ENCODE measurements at regions not wholly inside any gene's neighbourhood (a gene's known extent, or its start where the extent isn't known, plus 50 kb on each side); places are given as distances from the start of the nearest gene placed in this dataset.
A peak's percentile ranks its signal among the peaks of the same experiment; 100 is the strongest.
"Not testable (repeated sequence)": the region's sequence is repeated elsewhere in the genome, so short reads cannot be mapped to it uniquely, and the experiment has no call there.

DNA sequence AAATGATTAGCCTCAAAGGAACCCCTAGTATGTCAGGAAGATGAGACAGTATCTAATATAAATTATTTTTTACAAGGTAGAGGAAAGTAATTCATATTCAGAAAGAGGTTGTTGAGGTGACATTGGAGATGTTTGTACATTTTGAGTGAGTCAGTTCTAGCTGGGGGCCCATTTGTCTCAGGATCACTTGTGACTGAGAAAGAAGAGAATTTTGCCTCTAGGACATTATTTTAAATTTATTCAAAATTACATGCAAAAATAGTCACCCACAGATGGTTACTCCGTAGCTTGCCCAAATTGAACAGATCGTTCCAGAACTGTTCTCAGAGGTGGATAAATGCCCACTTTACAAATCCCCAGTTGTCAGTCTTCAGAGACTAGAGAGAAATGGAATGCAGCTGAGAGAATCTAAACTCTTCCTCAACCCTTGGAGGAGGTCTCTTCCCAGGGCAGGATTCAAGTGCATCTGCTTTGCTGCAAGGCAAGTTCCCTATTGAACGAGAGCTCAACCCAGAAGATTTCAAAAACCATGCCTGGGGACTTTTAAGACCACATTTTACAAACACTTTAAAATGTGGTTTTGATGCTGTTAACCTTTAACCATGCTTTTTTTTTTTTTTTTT lies 987.8 kb upstream of the ADAMTS5 start:
- no peak overlapping the region for H2BK120ac ChIP-seq (ENCODE audit: low read depth, low read length)
- no peak overlapping the region for H3K9ac ChIP-seq (ENCODE audit: low read length)
- no peak overlapping the region for H2AFZ ChIP-seq (ENCODE audit: low read depth, low read length)
- H3K4me3 ChIP-seq (ENCODE audit: insufficient read depth in 1 of 2, low read depth in 1 of 2, low read length in 2 of 2) = no peak overlapping the region
- peak overlapping the region; percentile 49 for H3K27ac ChIP-seq (ENCODE audit: low read length, poor library complexity, severe bottlenecking)
- no peaks in the 10 kb centered on the region for H3K36me3 ChIP-seq (ENCODE audit: control insufficient read depth in 1 of 2, insufficient read depth in 2 of 2, low read depth in 1 of 2, low read length in 2 of 2)
- no peak overlapping the region for H3K14ac ChIP-seq (ENCODE audit: low read length in 2 of 2)
- H3K4me2 ChIP-seq (ENCODE audit: low read length, poor library complexity, severe bottlenecking) = no peak overlapping the region
- H2BK15ac ChIP-seq (ENCODE audit: low read depth, poor library complexity, severe bottlenecking) = no peak overlapping the region
- peaks cover 3% of the 10 kb centered on the region for H3K4me1 ChIP-seq (ENCODE audit: control insufficient read depth, insufficient read depth, low read depth, low read length)
- no peak overlapping the region for H4K8ac ChIP-seq (ENCODE audit: low read length)
- WGBS = 45% methylated on average over 3 of the region's 3 CpGs
- H3K18ac ChIP-seq (ENCODE audit: low read depth in 1 of 2, low read length in 2 of 2) = no peak overlapping the region
- H2AK5ac ChIP-seq (ENCODE audit: low read length, severe bottlenecking) = no peak overlapping the region
- no peak overlapping the region for H3K23ac ChIP-seq (ENCODE audit: low read length in 2 of 2)
- no peak overlapping the region for H3K4ac ChIP-seq (ENCODE audit: low read depth in 1 of 2, low read length in 2 of 2)
- peak; percentile 94 for DNase-seq
- H2BK5ac ChIP-seq (ENCODE audit: low read depth, low read length, poor library complexity, severe bottlenecking) = no peak overlapping the region
- H3K9me3 ChIP-seq (ENCODE audit: control insufficient read depth, low read length) = no peaks in the 10 kb centered on the region
- H4K91ac ChIP-seq (ENCODE audit: low read length) = no peak overlapping the region
- H3K79me1 ChIP-seq (replicated peaks; ENCODE audit: low read length, poor library complexity, severe bottlenecking) = no peaks in the 10 kb centered on the region
- H2BK12ac ChIP-seq (ENCODE audit: low read length in 2 of 2) = no peak overlapping the region
- no peaks in the 10 kb centered on the region for H3K27me3 ChIP-seq (ENCODE audit: control insufficient read depth in 1 of 2, insufficient read depth in 1 of 2, low read length in 2 of 2)

DNA sequence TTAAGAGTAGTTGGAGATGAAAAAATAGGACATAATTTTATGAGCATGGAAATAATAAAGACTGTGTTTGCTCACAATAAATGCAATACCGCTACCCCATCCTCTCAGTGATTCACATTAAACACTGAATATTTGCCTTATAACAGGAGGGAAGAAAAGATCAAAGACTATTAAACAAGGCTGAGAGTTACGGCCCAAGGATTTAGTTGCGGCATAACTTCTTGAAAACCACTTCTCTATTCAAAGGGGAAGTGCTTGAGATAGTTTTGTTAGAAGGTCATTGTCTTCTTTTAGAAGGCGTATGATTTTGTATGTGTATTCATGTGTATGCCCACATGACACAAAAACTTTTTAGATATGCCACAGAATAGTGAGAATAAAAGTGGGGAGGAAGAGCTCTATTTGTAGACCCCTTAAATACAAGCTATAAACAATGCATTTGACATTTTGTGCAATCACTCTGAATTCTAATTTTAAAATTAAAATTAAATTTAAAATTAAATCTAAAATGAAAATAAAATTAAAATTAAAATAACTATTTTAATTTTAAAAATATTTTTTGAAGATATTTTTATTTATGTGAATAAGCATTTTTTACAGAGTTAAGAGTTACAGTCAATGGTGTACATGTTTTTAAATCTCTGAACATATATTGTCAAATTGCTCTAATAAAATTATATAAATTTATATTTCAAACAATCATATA lies 986.6 kb upstream of the ADAMTS5 start:
- H3K23ac ChIP-seq (ENCODE audit: low read length in 2 of 2) = no peak overlapping the region
- H3K9ac ChIP-seq (ENCODE audit: low read length) = no peak overlapping the region
- H2AK5ac ChIP-seq (ENCODE audit: low read length, severe bottlenecking) = no peak overlapping the region
- no peaks in the 10 kb centered on the region for H3K27me3 ChIP-seq (ENCODE audit: control insufficient read depth in 1 of 2, insufficient read depth in 1 of 2, low read length in 2 of 2)
- no peak overlapping the region for H2BK12ac ChIP-seq (ENCODE audit: low read length in 2 of 2)
- H2BK120ac ChIP-seq (ENCODE audit: low read depth, low read length) = no peak overlapping the region
- H4K91ac ChIP-seq (ENCODE audit: low read length) = no peak overlapping the region
- no peak overlapping the region for H3K4ac ChIP-seq (ENCODE audit: low read depth in 1 of 2, low read length in 2 of 2)
- no peaks in the 10 kb centered on the region for H3K79me1 ChIP-seq (replicated peaks; ENCODE audit: low read length, poor library complexity, severe bottlenecking)
- peak; percentile 50 for DNase-seq
- H3K4me2 ChIP-seq (ENCODE audit: low read length, poor library complexity, severe bottlenecking) = no peak overlapping the region
- H4K8ac ChIP-seq (ENCODE audit: low read length) = no peak overlapping the region
- H3K14ac ChIP-seq (ENCODE audit: low read length in 2 of 2) = no peak overlapping the region
- no CpG with 5 or more reads among the region's 4 CpGs for WGBS
- H3K18ac ChIP-seq (ENCODE audit: low read depth in 1 of 2, low read length in 2 of 2) = no peak overlapping the region
- no peak overlapping the region for H3K27ac ChIP-seq (ENCODE audit: low read length, poor library complexity, severe bottlenecking)
- peaks cover 3% of the 10 kb centered on the region for H3K4me1 ChIP-seq (ENCODE audit: control insufficient read depth, insufficient read depth, low read depth, low read length)
- no peaks in the 10 kb centered on the region for H3K9me3 ChIP-seq (ENCODE audit: control insufficient read depth, low read length)
- no peaks in the 10 kb centered on the region for H3K36me3 ChIP-seq (ENCODE audit: control insufficient read depth in 1 of 2, insufficient read depth in 2 of 2, low read depth in 1 of 2, low read length in 2 of 2)
- H2BK5ac ChIP-seq (ENCODE audit: low read depth, low read length, poor library complexity, severe bottlenecking) = no peak overlapping the region
- H2AFZ ChIP-seq (ENCODE audit: low read depth, low read length) = no peak overlapping the region
- H3K4me3 ChIP-seq (ENCODE audit: insufficient read depth in 1 of 2, low read depth in 1 of 2, low read length in 2 of 2) = no peak overlapping the region
- H2BK15ac ChIP-seq (ENCODE audit: low read depth, poor library complexity, severe bottlenecking) = no peak overlapping the region

DNA sequence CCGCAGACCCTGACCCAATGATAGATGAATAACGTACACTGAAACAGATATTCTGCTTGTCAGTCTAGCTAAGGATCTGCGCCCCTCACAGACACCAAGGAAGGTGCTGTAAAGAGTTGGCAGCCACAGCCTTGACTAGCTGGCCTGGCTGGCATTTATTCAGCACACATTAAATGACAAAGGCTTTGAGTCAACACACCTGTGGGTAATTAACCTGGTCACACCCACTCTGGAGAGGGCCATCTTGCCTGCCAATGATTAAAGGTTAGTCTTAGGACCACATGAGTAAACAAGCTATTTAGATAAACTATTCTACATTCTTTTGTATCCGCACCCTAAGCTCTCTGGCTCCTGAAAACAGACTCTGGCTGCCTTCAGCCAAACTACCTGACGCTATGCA lies 982.2 kb upstream of the ADAMTS5 start:
- 94% methylated on average over 5 of the region's 5 CpGs for WGBS

DNA sequence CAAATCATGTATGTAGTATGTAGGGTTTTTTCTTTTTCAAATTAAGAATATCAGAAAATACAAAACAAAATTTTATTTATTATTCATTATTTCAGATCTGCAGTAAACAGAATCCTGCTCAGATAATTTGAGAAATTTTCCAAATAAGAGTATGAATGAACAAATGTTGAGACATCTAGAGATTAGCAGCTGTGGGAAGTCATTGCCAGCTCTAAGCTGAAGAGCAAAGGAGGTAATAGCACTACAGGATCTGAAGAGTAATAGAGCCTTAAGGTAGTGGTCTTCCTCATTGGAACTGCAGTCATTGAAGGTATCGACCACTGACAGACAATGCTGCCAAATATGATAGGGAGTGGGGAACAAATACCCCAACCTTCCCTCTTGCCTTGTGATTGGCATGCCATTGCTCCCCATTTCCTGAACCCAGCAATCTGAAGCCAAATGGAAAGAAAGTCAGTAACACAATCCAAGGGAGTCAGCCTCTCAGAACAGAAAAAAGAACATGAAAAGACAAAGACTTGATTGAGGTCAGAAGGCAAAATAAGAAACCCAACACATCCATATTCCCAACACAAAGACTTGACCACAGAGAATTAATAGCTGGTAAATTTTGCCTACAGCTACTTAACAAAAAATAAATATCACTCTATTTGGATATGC lies 963.4 kb upstream of the ADAMTS5 start:
- H3K23ac ChIP-seq (ENCODE audit: low read length in 2 of 2); H3K9ac ChIP-seq (ENCODE audit: low read length); H3K4me1 ChIP-seq (ENCODE audit: control insufficient read depth, insufficient read depth, low read depth, low read length); H3K27me3 ChIP-seq (ENCODE audit: control insufficient read depth in 1 of 2, insufficient read depth in 1 of 2, low read length in 2 of 2); H4K91ac ChIP-seq (ENCODE audit: low read length); DNase-seq; H2AFZ ChIP-seq (ENCODE audit: low read depth, low read length); H3K9me3 ChIP-seq (ENCODE audit: control insufficient read depth, low read length); H2BK15ac ChIP-seq (ENCODE audit: low read depth, poor library complexity, severe bottlenecking); H3K4me2 ChIP-seq (ENCODE audit: low read length, poor library complexity, severe bottlenecking); H3K36me3 ChIP-seq (ENCODE audit: control insufficient read depth in 1 of 2, insufficient read depth in 2 of 2, low read depth in 1 of 2, low read length in 2 of 2); H2AK5ac ChIP-seq (ENCODE audit: low read length, severe bottlenecking); H3K79me1 ChIP-seq (replicated peaks; ENCODE audit: low read length, poor library complexity, severe bottlenecking); H3K27ac ChIP-seq (ENCODE audit: low read length, poor library complexity, severe bottlenecking); H3K18ac ChIP-seq (ENCODE audit: low read depth in 1 of 2, low read length in 2 of 2); H2BK120ac ChIP-seq (ENCODE audit: low read depth, low read length); H3K4me3 ChIP-seq (ENCODE audit: insufficient read depth in 1 of 2, low read depth in 1 of 2, low read length in 2 of 2); H3K4ac ChIP-seq (ENCODE audit: low read depth in 1 of 2, low read length in 2 of 2); H2BK12ac ChIP-seq (ENCODE audit: low read length in 2 of 2); H2BK5ac ChIP-seq (ENCODE audit: low read depth, low read length, poor library complexity, severe bottlenecking); H3K14ac ChIP-seq (ENCODE audit: low read length in 2 of 2); H4K8ac ChIP-seq (ENCODE audit: low read length): not testable (repeated sequence)
- WGBS = no CpG with 5 or more reads among the region's 1 CpG

More for the DNA sequence above, 982.2 kb upstream of the ADAMTS5 start:
- not testable (repeated sequence) for H2AK5ac ChIP-seq (ENCODE audit: low read length, severe bottlenecking); H2AFZ ChIP-seq (ENCODE audit: low read depth, low read length); H2BK12ac ChIP-seq (ENCODE audit: low read length in 2 of 2); H3K36me3 ChIP-seq (ENCODE audit: control insufficient read depth in 1 of 2, insufficient read depth in 2 of 2, low read depth in 1 of 2, low read length in 2 of 2); H4K91ac ChIP-seq (ENCODE audit: low read length); H3K23ac ChIP-seq (ENCODE audit: low read length in 2 of 2); H3K4me3 ChIP-seq (ENCODE audit: insufficient read depth in 1 of 2, low read depth in 1 of 2, low read length in 2 of 2); H3K79me1 ChIP-seq (replicated peaks; ENCODE audit: low read length, poor library complexity, severe bottlenecking); H4K8ac ChIP-seq (ENCODE audit: low read length); H2BK120ac ChIP-seq (ENCODE audit: low read depth, low read length); H3K4me1 ChIP-seq (ENCODE audit: control insufficient read depth, insufficient read depth, low read depth, low read length); H3K18ac ChIP-seq (ENCODE audit: low read depth in 1 of 2, low read length in 2 of 2); H3K9ac ChIP-seq (ENCODE audit: low read length); H3K4me2 ChIP-seq (ENCODE audit: low read length, poor library complexity, severe bottlenecking); H3K27me3 ChIP-seq (ENCODE audit: control insufficient read depth in 1 of 2, insufficient read depth in 1 of 2, low read length in 2 of 2); H3K14ac ChIP-seq (ENCODE audit: low read length in 2 of 2); H3K27ac ChIP-seq (ENCODE audit: low read length, poor library complexity, severe bottlenecking); H3K9me3 ChIP-seq (ENCODE audit: control insufficient read depth, low read length); DNase-seq; H2BK15ac ChIP-seq (ENCODE audit: low read depth, poor library complexity, severe bottlenecking); H2BK5ac ChIP-seq (ENCODE audit: low read depth, low read length, poor library complexity, severe bottlenecking); H3K4ac ChIP-seq (ENCODE audit: low read depth in 1 of 2, low read length in 2 of 2)
